ENCODE measurements at regions not wholly inside any gene's neighbourhood (a gene's known extent, or its start where the extent isn't known, plus 50 kb on each side); places are given as distances from the start of the nearest gene placed in this dataset.
"Not testable (repeated sequence)": the region's sequence is repeated elsewhere in the genome, so short reads cannot be mapped to it uniquely, and the experiment has no call there.

DNA sequence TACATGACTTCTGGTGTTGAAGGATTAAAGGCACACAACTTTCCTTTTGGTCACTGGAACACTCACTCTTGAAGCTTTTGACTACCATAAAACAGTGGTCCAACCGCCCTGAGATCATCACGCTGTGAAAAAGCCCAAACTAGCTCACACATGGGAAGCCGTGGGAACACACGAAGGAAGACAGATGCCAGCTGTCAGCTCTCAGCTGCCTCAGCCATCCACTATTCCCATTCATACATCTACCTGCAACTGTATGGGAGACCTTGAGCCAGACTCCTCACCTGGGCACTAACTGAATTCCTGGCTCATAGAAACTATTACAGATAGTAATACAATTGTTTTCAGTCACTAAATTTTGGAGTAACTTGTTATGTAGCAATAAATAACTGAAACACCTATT is 246.1 kb downstream of the MSX2 start:
- no peak for FAIRE-seq

DNA sequence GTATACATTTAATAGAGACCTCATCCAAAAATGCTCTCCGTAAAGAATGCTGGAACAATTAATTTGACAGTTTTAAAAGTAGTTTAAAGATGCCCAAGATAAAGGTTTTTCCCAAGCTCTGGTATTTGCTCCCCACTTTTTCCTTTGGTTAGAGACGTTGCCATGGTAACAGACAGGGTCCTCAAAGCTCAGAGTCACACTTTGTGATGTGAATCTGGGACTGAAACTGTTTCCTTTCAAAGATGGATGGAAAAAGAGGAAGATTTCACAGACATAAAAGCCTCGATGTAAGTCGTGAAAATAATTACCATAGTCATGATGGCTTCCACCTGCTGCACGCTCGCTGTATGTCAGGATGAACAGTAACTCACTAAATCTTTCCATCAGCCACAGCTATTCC is 229.5 kb downstream of the MSX2 start:
- FAIRE-seq, result no peak

DNA sequence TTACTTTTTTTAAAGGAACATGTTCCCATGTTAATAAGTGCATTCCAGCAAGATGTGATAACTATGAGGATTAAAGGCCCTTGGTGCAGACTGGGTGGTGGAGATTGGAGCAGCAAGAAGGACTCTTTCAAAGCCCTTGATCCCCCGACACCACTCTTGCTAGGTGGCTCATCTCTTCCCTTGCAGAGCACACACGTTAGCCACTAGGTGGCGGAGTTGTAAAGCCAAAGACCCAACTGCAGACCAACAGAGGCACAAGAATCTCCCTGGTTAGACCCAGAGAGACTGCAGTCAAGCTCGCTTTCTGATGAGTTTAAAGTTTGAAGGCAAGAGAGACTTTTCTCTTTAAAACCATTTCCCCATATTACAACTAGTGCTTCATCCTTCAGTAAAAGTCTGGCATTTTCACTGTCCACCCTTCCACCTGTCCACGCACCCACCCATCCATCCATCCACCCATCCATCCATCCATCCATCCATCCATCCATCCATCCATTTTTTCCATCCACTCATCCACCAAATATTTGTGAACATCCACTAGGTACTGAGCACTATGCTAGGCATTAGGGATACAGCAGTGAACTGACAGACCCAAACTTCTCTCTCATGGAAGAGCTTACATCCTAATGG is 226.9 kb downstream of the MSX2 start:
- no peak for FAIRE-seq

DNA sequence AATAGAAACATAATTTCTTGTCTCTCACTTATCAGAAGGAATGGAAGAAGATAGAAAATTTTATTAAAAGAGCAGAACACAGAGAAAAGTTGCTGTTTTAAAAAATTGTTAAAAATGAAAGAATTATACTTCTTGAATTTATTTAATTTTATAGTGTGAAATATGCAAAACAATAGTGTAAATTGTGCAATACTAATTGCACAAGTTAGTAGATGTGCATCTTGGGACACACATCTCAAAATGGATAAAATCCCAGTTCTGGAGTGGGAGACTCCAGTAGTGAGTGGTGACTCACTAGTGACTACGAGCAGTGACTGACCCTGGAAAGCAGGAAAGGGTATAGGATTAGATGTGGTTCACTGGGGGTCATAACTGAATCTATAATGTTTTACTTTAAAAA is 223.2 kb downstream of the MSX2 start:
- FAIRE-seq, result no peak

DNA sequence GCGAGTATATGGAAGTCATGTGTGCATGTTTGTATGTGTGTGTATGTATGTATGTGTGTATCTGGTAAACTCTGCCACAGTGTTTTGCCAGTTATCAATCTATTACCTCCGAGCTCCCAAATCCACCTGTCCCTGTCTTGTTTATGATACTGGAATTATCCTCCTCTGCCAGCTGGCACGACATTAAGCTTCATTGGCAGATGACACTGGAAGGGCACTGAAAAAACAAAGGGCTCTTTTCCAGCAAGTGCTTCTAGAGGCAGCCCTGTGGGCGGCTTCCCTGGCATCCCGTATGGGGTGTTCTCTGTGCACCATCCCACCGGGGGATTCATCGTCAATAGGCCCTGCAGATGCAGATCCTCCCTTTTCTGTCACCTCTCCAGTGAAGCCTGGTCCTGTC is 221.5 kb downstream of the MSX2 start:
- no peak for FAIRE-seq

DNA sequence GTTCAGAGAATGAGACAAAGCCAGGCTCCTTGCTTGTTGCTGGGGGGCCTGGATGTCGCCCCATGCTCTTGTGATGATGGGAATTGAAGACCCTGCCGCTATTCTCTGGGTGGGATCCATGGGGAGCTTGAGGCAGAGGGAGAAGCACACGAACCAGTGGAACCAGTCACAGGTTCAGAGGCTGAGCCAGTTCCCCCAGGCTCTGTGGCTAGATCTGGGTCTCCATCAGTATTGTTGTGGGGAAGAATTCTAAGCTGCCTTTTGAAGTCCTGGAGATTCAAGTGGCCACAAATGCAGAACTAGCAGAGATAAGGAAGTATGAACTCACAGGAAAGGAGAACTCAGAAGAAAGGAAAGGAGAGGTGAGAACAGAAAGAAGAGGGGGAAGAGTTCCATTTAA is 219.4 kb downstream of the MSX2 start:
- FAIRE-seq, result no peak

DNA sequence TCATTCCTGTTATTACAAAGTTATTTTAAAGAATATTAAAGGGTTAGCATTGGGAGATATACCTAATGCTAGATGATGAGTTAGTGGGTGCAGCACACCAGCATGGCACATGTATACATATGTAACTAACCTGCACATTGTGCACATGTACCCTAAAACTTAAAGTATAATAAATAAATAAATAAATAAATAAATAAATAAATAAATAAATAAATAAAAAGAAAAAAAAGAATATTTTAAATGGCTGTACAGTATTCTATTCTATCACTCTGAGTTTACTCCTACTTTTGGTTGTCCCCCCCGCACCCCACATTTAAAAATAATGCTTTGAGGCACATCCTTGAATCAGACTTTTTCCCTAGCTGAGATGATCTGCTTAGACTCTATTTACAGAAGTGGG is 218.6 kb downstream of the MSX2 start:
- FAIRE-seq, result not testable (repeated sequence)

DNA sequence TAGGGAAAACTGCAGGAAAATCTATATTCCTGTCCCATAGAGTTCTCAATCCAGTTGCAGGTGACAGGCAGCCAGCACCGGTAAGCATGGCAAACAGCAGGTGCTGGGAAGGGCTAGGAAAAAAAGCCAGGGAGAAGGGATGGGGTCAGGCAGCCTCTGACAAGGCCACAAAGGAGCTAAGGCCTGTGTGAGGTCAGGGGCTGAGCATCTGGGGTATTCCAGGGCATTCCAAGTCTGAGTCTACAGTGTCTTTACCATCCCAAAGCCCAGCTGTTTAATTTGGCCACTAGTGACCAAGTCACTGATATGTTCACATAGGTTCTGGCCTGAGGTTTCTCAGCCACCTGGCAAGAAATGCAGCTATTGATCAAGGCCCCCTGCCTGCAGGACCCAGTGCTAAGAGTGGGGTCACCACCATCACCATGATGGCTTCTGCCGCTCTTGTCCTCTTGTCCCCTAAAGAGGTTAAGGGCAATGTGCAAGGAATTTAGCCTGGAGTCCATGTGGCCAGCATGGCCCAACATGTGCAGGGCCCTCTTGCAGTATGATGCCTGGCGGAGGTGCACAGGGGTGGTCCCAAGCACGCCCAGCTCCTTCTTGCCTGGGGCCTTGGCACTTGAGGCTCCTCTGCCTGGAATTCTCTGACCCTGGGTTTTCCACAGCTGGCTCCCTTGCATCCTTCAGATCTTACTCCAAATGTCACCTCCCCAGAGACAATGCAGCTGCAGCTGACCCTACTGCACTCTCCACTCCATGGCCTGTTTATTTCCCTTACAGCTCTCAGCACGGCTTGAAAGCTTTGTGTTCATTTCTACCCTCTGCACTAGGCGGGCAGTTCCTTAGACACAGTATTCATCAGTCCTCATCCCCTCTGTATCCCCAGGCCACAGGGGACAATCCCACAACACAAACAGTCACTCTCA is 213.1 kb downstream of the MSX2 start:
- no peak for FAIRE-seq

DNA sequence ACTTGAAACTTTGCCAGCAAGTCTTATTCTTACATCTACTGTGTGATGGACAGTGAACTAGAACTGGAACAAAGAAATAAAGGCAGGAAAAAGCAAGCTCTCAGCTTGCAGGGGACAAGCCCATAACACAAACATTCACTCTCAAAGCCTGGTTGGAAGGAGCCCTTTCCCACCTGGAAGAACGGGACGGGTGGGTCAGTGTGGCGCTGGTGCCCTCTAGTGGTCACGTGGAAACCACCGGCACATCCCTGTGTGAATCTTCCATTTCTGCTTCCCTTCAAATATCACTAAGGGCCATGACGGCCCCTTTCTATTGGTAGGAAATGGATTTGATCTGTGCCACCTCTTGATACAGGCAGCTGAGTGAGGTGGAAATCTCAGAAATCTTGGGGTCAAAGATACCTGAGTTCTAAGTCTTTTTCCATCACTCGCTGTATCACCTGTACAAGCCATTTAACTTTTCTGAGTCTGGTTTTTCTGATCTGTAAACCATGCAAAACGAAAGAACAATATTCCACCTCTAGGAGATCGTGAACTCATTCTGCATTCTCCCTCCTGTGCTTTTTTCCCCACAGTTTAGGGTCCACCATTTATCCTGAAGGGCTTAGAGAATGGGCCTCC is 211.6 kb downstream of the MSX2 start:
- no peak for FAIRE-seq

DNA sequence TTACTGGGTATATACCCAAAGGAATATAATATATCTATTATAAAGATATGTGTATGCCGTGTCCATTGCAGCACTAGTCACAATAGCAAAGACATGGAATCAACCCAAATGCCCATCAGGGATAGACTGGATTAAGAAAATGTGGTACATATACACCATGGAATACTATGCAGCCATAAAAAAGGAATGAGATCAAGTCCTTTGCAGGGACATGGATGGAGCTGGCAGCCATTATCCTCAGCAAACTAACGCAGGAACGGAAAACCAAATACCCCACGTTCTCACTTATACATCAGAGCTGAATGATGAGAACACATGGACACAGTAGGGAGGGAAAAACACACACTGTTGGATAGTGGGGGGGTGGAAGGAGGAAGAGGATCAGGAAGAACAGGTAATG is 206.7 kb downstream of the MSX2 start:
- not testable (repeated sequence) for FAIRE-seq

DNA sequence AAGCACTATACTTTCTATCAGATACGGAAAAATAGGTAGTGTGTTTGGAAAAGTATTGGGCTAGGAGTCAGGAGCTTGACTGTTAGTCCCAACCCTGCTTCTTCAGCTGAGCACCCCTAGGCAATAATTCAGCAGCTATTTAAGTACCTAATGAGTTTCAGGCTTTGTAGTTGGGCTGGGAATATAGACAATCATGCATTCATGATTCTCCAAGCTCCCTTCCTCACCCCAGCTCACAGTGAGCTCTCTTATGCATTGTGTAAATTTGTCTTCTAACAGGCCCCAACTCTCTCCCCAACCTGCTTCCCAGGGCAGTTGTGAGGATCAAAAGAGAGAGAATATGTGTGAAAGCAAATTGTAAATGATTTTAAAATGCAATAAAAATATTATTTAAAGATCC is 201.2 kb downstream of the MSX2 start:
- FAIRE-seq, result no peak

DNA sequence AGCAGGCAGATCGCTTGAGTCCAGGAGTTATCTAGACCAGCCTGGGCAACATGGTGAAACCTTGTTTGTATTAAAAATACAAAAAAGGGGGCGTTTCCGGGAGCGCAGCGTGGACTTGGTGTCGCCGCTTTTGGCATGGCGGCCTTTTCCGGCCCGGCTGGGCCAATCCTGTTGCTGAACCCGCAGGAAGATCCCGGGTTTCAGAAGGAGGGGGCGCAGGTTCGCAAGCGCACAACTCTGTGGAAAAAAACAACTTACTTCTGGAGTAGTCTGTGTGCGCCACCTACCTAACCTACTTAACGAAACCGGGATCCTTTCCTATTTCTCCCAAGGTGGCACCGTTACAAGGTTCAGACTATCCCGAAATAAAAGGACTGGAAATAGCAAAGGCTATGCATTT is 198.6 kb downstream of the MSX2 start:
- no peak for FAIRE-seq

DNA sequence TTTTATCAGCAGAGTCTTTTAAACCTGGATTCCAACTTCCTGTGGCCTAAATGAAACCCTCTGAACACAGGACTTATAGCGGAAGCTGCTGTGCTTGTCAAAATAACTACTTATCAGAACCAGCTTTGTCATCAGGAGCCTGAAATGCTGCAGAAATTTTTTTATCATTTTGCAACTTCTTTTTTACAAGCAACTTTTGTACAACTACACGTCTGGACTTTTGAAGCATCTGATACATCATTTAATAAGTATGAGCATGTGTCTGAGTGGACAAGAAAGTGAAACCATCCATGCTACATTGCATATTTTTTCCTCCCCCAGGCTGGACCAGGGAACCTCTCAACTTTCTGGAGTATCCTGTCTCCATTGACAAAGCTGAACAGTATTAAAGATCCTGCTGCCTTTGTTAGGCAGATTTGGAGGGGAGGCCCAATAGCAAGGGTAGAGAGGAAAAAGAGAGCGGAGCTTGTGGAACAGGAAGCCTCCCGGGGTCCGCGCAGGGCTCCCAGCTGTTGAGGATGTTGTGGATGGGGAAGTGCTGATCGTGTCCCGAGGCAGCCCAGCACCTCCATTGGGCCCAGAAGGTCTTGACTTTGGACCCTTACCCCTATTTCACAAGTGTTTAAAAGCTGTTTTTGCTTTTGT is 196.6 kb downstream of the MSX2 start:
- no peak for FAIRE-seq

DNA sequence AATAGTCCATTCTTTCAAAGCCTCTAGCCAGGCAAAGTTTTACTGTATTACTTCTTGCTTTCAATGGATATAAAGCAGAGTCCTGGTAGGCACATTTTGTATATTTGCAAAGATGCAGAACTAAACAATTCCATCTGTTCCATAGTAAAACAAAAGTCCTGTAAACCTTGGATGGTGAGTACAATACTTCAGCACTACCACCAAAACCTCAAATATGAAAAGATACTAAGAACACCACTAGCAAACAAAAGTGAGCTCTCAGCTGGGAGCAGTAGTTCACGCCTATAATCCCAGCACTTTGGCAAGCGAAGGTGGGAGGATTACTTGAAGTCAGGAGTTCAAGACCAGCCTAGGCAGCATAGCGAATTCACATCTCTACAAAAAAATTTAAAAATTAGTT is 195.0 kb downstream of the MSX2 start:
- no peak for FAIRE-seq

DNA sequence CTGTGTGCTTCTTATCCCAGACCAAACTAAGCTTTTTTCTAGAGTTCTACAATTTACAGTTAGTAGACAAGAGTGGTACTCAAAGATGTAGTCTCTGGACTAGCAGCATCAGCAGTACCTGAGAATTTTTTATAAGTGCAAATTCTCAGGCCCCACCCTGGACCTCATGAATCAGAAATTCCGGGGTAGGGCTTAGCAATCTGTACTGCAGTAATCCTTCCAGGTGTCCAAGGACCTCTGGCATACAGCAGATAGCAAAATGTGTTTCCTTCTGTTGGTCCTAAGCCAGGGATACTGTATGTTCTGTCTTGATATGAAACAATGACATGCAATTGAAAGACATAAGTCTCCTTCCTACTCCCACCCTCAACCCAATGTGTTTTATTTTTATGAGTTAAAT is 194.3 kb downstream of the MSX2 start:
- no peak for FAIRE-seq

DNA sequence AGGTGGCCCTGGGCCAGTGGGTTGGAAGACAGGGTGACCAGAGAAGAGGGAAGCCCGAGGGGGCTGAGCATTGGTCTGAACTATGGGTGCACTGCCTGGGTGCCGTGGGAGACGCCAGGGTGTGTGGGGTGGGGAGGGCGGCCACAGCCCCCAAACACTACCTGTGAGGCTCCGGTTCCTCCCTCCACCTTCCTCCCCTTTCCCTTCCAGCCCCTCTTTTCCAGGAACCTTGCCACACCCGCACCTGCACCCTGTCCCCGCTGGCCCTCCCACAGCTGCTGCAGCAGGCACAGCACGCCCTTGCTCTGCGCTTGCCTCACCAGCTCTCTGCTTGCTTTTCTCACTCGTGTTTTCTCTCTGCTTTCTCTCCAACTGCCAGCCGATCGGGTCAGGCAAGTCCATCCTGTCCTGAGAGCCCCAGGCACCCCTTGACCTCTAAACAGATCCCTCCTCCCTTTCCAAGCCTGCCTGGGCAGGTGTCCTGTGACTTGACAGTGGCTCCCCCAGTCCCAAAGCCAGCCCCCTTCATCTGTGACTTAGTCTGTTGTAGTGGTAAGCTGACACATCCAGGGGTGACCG is 193.7 kb downstream of the MSX2 start:
- FAIRE-seq, result no peak

DNA sequence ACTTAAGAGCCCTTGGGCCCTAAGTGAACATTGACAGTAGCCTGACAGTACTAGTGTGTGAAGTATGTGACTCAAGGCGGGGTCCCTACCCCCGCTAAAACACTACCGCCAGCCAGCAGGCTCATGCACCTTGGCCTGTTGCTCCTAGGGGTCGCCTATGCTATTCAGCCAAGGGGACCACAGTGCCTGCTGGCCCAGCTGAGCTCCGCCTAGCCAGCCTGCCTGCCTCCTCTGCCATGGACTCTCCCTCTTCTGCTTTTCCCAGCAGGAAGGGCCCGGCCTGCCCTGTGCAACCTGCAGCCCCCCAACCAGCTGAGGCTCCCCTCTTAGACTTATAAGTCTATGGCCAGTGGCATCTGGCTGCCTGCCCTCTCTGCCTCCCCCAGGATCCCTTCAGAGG is 193.1 kb downstream of the MSX2 start:
- FAIRE-seq, result not testable (repeated sequence)

DNA sequence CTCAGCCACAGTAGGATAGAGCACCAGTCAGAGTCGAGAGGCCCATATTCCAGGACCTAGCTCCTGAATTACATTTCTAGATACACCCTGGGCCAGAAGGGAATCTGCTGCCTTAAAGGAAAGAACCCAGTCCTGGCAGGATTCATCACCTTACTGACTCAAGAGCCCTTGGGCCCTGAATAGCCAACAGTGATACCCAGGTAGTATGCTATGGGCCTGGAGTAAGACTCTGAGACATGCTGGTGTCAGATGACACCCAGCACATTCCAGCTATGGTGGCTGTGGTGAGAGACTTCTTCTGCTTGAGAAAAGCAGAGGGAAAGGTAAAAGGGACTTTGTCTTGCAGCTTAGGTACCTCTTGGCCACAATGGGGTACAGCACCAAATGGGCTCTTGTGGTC is 192.5 kb downstream of the MSX2 start:
- FAIRE-seq, result not testable (repeated sequence)

DNA sequence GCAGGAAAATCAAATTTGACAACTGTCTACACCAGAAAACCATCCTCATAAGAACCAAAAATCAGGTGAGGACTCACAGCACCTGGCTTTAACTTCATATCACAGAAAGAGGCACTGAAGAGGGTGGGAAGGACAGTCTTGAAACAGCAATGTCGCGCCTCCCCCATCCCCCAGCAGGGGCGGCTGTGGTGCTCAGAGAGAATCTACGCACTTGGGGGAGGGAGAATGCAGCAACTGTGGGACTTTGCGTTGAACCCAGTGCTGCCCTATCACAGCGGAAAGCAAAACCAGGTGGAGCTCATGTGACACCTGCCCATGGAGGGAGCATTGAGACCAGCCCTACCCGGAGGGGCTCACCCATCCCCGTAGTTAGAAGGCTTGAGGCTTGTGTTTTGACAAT is 191.8 kb downstream of the MSX2 start:
- no peak for FAIRE-seq

DNA sequence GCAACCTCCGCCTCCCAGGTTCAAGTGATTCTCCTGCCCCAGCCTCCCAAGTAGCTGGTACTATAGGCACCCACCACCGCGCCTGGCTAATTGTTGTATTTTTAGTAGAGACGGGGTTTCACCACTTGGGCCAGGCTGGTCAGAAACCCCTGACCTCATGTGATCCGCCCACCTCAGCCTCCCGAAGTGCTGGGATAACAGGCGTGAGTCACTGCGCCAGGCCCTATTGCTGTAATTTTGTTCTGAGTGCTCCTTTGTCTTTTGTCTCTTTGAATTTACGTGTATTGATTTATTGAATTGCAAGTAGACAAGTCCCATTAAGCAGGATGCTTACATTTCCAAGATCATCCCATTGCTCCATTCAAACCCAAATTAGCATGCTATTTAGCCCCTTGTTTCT is 186.7 kb downstream of the MSX2 start:
- FAIRE-seq, result no peak

DNA sequence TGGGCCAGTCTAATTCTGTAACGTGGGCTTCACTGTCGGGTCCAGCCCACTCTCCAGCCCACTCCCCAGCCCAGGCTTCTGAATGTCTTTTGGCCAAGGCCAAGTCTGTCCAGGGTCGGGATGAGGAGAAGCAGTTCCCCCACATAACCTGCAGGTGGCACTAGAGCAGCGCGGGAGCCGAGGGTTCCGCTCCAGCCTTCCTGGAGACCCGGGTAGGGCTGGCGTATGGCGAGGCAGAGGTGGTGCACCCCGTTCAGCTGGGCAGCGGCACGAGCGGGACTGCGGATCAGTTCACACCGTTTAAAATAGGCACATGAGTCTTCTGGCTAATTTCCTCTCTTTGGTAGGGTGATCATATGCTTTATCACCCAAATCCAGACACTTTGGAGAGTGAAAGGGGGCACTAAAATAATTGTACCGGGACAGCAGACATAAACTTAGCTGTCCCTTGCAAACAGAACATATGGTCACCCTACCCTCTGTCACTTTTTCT is 185.9 kb downstream of the MSX2 start:
- FAIRE-seq, result no peak

DNA sequence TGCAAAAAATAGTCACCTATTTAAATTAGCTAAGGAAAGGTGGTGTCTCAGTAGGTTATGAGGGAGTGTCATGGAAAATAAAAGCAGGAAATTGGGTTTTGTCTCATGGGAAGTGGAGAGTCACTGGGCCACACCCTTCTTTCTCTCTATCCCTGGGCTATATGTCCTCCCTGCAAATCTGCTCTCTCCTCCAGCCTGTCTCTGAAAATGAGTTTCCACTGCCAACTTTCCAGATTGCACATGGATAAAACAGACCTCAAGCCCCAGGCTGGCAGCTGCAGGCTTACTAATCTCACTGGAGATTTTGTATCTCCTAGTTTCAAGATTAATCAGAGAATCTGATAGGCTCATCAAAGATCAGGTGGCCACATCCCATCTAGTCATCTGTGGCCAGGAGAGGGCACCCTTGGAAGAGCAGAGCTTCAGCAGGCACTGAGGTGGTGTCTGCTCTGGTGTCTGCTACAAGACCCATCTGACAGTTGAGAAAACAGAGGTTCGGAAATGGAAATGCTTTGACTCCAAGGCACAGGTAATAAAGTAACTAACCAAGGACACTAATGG is 178.9 kb downstream of the MSX2 start:
- FAIRE-seq, result no peak

DNA sequence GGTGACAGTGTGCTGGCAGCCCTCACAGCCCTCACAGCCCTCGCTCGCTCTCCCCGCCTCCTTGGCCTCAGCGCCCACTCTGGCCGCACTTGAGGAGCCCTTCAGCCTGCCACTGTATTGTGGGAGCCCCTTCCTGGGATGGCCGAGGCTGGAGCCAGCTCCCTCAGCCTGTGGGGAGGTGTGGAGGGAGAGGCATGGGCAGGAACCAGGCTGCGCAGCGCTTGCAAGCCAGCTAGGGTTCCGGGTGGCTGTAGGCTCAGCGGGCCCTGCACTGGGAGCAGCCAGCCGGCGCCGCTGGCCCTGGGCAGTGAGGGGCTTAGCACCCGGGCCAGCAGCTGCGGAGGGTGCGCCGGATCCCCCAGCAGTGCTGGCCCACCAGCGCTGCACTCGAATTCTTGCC is 177.0 kb downstream of the MSX2 start:
- FAIRE-seq, result no peak

All from endometrium (tissue), 2 donors.